H1 (cell line): ENCODE measurements at regions not wholly inside any gene's neighbourhood (a gene's known extent, or its start where the extent isn't known, plus 50 kb on each side); places are given as distances from the start of the nearest gene placed in this dataset.

ENCODE experiments used
- CTCF ChIA-PET: fragments of 300-600 bp; sonication (Branson Sonifier 250); formaldehyde crosslinking; loops from one replicate; lab custom pipeline; 2021; ENCODE audit not compliant: partially characterized antibody; lab: Charles Lee
- POLR2A ChIA-PET: fragments of 300-600 bp; sonication (Branson Sonifier 250); formaldehyde crosslinking; loops from one replicate; lab custom pipeline; 2021; ENCODE audit warnings: inconsistent platforms; ENCODE audit not compliant: partially characterized antibody; lab: Charles Lee
- DNase-seq, 2 experiments: peaks; one replicate each; pipeline versions ENCODE4 v3.0.0 to v3.0.0-alpha.2; 2010 to 2022; ENCODE audit warnings: low spot score in 2 of 2, low read depth in 1 of 2, mixed read lengths in 1 of 2
- FAIRE-seq: peaks from 2 replicates; lab custom pipeline; 2011; peaks lifted over from hg19 to GRCh38; lab: Jason Lieb, UNC
- H2AFZ ChIP-seq: 2 replicates; pipeline ENCODE4 v1.8.1; 2012; ENCODE audit warnings: low read length, inconsistent platforms
- H2AK5ac ChIP-seq: 2 replicates; pipeline ENCODE4 v1.6.1; 2013; ENCODE audit warnings: low read depth, low read length
- H2BK120ac ChIP-seq: replicated peaks from 2 replicates; pipeline ENCODE3; 2013; ENCODE audit warnings: low read depth, low read length, inconsistent platforms
- H2BK12ac ChIP-seq: 2 replicates; pipeline ENCODE4 v1.6.1; 2013; ENCODE audit warnings: low read depth, low read length
- H2BK15ac ChIP-seq: 2 replicates; pipeline ENCODE4 v1.6.1; 2013; ENCODE audit warnings: low read length
- H2BK20ac ChIP-seq: 2 replicates; pipeline ENCODE4 v1.6.1; 2013; ENCODE audit warnings: low read length
- H2BK5ac ChIP-seq: 2 replicates; pipeline ENCODE4 v1.6.1; 2013; ENCODE audit warnings: low read depth, low read length
- H3K14ac ChIP-seq: 2 replicates; pipeline ENCODE4 v1.6.1; 2013; ENCODE audit warnings: inconsistent platforms; ENCODE audit not compliant: insufficient read length
- H3K18ac ChIP-seq: 2 replicates; pipeline ENCODE4 v1.6.1; 2013; ENCODE audit warnings: low read length; ENCODE audit errors: extremely low read depth
- H3K23ac ChIP-seq: 2 replicates; pipeline ENCODE4 v1.6.1; 2013; ENCODE audit warnings: inconsistent platforms; ENCODE audit not compliant: insufficient read length
- H3K23me2 ChIP-seq: 2 replicates; pipeline ENCODE4 v1.6.1; 2013; ENCODE audit warnings: low read depth, low read length
- H3K27ac ChIP-seq: 2 replicates; pipeline ENCODE4 v1.6.1; 2011; ENCODE audit warnings: low read depth, low read length, inconsistent platforms
- H3K27me3 ChIP-seq, 4 experiments: replicated peaks in 1 of 4; 1 replicate in 1 of 4; 2 replicates in 3 of 4; pipeline versions ENCODE4 v1.6.1 to v1.8.1; 2011 to 2013; ENCODE audit warnings: low read length in 3 of 4, mild to moderate bottlenecking in 3 of 4, inconsistent platforms in 2 of 4, mixed read lengths in 2 of 4, moderate library complexity in 1 of 4; ENCODE audit not compliant: control insufficient read depth in 3 of 4, insufficient read depth in 3 of 4; ENCODE audit errors: extremely low read depth in 1 of 4
- H3K36me3 ChIP-seq, 4 experiments: 2 replicates each; pipeline versions ENCODE4 v1.6.1 to v1.8.1; 2011 to 2013; ENCODE audit warnings: mild to moderate bottlenecking in 4 of 4, low read length in 3 of 4, moderate library complexity in 2 of 4, control low read depth in 1 of 4, inconsistent platforms in 1 of 4; ENCODE audit not compliant: insufficient read depth in 4 of 4, control insufficient read depth in 2 of 4
- H3K4ac ChIP-seq: replicated peaks from 2 replicates; pipeline ENCODE3; 2013; ENCODE audit warnings: low read length, low read depth, mixed read lengths, inconsistent platforms; ENCODE audit not compliant: insufficient read length
- H3K4me1 ChIP-seq, 4 experiments: replicated peaks in 1 of 4; 1 replicate in 1 of 4; 2 replicates in 3 of 4; pipeline versions ENCODE4 v1.6.1 to v1.8.1; 2011 to 2013; ENCODE audit warnings: low read length in 3 of 4, inconsistent platforms in 2 of 4, mixed read lengths in 1 of 4; ENCODE audit not compliant: insufficient read depth in 4 of 4, control insufficient read depth in 3 of 4
- H3K4me2 ChIP-seq, 2 experiments: 2 replicates each; pipeline versions ENCODE4 v1.6.1 to v1.8.1; 2011 to 2013; ENCODE audit warnings: low read depth in 2 of 2, low read length in 2 of 2, control low read depth in 1 of 2, inconsistent platforms in 1 of 2, mild to moderate bottlenecking in 1 of 2; ENCODE audit not compliant: insufficient read depth in 1 of 2
- H3K4me3 ChIP-seq, 4 experiments: fragments of 200-600, 300-600 bp in 1 of 4; sonication (generic), shearing (Covaris generic), sonication (Bioruptor Twin) in 1 of 4; 2 replicates each; pipeline versions ENCODE4 v1.5.1 to v1.8.1; 2011 to 2016; ENCODE audit warnings: low read length in 4 of 4, low read depth in 3 of 4, control low read depth in 2 of 4, inconsistent platforms in 2 of 4, mild to moderate bottlenecking in 2 of 4, mixed read lengths in 1 of 4, moderate library complexity in 1 of 4; ENCODE audit not compliant: insufficient read depth in 2 of 4; ENCODE audit errors: extremely low read depth in 1 of 4
- H3K56ac ChIP-seq: replicated peaks from 2 replicates; pipeline ENCODE3; 2013; ENCODE audit warnings: low read depth, mild to moderate bottlenecking, mixed read lengths, low read length, inconsistent platforms; ENCODE audit not compliant: insufficient read length
- H3K79me1 ChIP-seq: 2 replicates; pipeline ENCODE4 v1.6.1; 2013; ENCODE audit warnings: low read depth, low read length, control low read depth
- H3K79me2 ChIP-seq, 2 experiments: 2 replicates each; pipeline versions ENCODE4 v1.6.1 to v1.8.1; 2012 to 2013; ENCODE audit warnings: low read length in 2 of 2, mild to moderate bottlenecking in 2 of 2, inconsistent platforms in 1 of 2; ENCODE audit not compliant: insufficient read depth in 2 of 2, control insufficient read depth in 1 of 2
- H3K9ac ChIP-seq, 4 experiments: replicated peaks in 1 of 4; 1 replicate in 1 of 4; 2 replicates in 3 of 4; pipeline versions ENCODE4 v1.6.1 to v1.8.1; 2011 to 2013; ENCODE audit warnings: low read depth in 3 of 4, low read length in 3 of 4, control low read depth in 2 of 4, mild to moderate bottlenecking in 2 of 4, moderate library complexity in 2 of 4, inconsistent platforms in 1 of 4; ENCODE audit errors: extremely low read depth in 1 of 4
- H3K9me3 ChIP-seq, 2 experiments: 2 replicates each; pipeline versions ENCODE4 v1.6.1 to v1.8.1; 2012 to 2013; ENCODE audit warnings: mild to moderate bottlenecking in 2 of 2, moderate library complexity in 2 of 2, control low read depth in 1 of 2, inconsistent platforms in 1 of 2, low read depth in 1 of 2, low read length in 1 of 2, mixed read lengths in 1 of 2; ENCODE audit not compliant: insufficient read depth in 2 of 2
- H4K20me1 ChIP-seq, 2 experiments: replicated peaks in 1 of 2; 2 replicates each; pipeline versions ENCODE3 to v1.8.1; 2011 to 2013; ENCODE audit warnings: inconsistent platforms in 2 of 2, low read length in 2 of 2, mild to moderate bottlenecking in 1 of 2; ENCODE audit not compliant: insufficient read depth in 2 of 2, control insufficient read depth in 1 of 2
- H4K5ac ChIP-seq: 2 replicates; pipeline ENCODE4 v1.6.1; 2013; ENCODE audit warnings: low read length, low read depth, mixed read lengths, inconsistent platforms; ENCODE audit not compliant: insufficient read length
- H4K8ac ChIP-seq: 2 replicates; pipeline ENCODE4 v1.8.0; 2013; ENCODE audit warnings: mild to moderate bottlenecking, moderate library complexity, low read length, inconsistent platforms; ENCODE audit not compliant: insufficient read depth; ENCODE audit errors: extremely low read depth
- H4K91ac ChIP-seq: replicated peaks from 2 replicates; pipeline ENCODE3; 2013; ENCODE audit warnings: low read length, mixed read lengths, inconsistent platforms; ENCODE audit not compliant: insufficient read length
- ASH2L ChIP-seq: fragments of 200-600, 300-600 bp; sonication (generic); IDR thresholded peaks from one replicate; pipeline ENCODE4 v1.7.1; 2017; ENCODE audit warnings: low read length
- BCL11A ChIP-seq, 2 experiments: IDR thresholded peaks; one replicate each; pipeline ENCODE4 v1.6.1; 2011; ENCODE audit warnings: low read depth in 2 of 2, low read length in 2 of 2, mild to moderate bottlenecking in 2 of 2
- CHD2 ChIP-seq: IDR thresholded peaks from 2 replicates; pipeline ENCODE4 v1.6.1; 2012; ENCODE audit warnings: low read length, improper control_type of control experiment
- KDM4A ChIP-seq: IDR thresholded peaks from one replicate; pipeline ENCODE4 v1.7.1; 2012; ENCODE audit warnings: low read depth, mild to moderate bottlenecking, moderate library complexity, low read length, inconsistent platforms; ENCODE audit not compliant: severe bottlenecking
- POLR2A ChIP-seq, 2 experiments: IDR thresholded peaks; 1 replicate in 1 of 2; 2 replicates in 1 of 2; pipeline ENCODE4 v1.6.1; 2011; ENCODE audit warnings: low read depth in 2 of 2, low read length in 2 of 2, mild to moderate bottlenecking in 2 of 2; ENCODE audit errors: control extremely low read depth in 1 of 2
- TEAD4 ChIP-seq: IDR thresholded peaks from 2 replicates; pipeline ENCODE4 v1.6.1; 2012; ENCODE audit warnings: low read depth, low read length, inconsistent platforms, mixed read lengths
- YY1 ChIP-seq: IDR thresholded peaks from 2 replicates; pipeline ENCODE4 v1.6.1; 2011; ENCODE audit warnings: low read depth, mild to moderate bottlenecking, low read length
- WGBS, 2 experiments: shearing (Covaris generic) in 1 of 2; methylation state at CpG; one replicate each; pipeline versions ENCODE4 v1.1.6 to v1.1.7; 2013 to 2015; ENCODE audit warnings: low lambda C conversion rate in 2 of 2, mixed read lengths in 2 of 2, inconsistent platforms in 1 of 2, low coverage in 1 of 2, missing lambda C conversion rate in 1 of 2; ENCODE audit not compliant: insufficient replicate concordance in 2 of 2, insufficient coverage in 1 of 2, insufficient read length in 1 of 2; ENCODE audit errors: extremely low coverage in 1 of 2, missing lambda C conversion rate in 1 of 2; 5-methylcytosine and 5-hydroxymethylcytosine counted together

DNA sequence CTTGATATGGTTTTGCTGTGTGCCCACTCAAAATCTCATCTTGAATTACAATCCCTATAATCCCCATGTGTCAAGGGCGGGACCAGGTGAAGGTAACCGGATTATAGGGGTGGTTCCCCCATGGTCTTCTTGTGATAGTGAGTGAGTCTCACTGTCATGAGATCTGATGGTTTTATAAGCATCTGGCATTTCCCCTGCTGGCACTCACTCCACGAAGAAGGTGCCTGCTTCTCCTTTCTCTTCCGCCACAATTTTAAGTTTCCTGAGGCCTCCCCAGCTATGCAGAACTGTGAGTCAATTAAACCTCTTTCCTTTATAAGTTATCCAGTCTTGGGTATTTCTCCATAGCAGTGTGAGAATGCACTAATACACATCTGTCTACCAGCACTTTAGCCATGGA, 109.5 kb upstream of the SDK1 start:
- H2BK15ac ChIP-seq = no peak overlapping the region
- no peak overlapping the region for H3K14ac ChIP-seq
- no peak for TF ChIP-seq ASH2L
- TF ChIP-seq KDM4A = no peak
- no peak for TF ChIP-seq TEAD4
- TF ChIP-seq YY1 = no peak
- no peak for TF ChIP-seq CHD2
- no peak for TF ChIP-seq POLR2A (IDR thresholded peaks at IDR 0.05; ENCODE audit: control extremely low read depth in 1 of 2, low read depth in 2 of 2, low read length in 2 of 2)
- no peak for TF ChIP-seq BCL11A (IDR thresholded peaks at IDR 0.05; ENCODE audit: low read depth in 2 of 2, low read length in 2 of 2)
- no peak overlapping the region for H3K18ac ChIP-seq
- no peak overlapping the region for H2BK5ac ChIP-seq
- FAIRE-seq (no peak), DNase-seq (no peak)
- ChIA-PET CTCF (no interaction called here), POLR2A (no interaction called here)
- no peak overlapping the region for H3K27ac ChIP-seq
- H3K4me1 ChIP-seq = peaks cover 2 to 18% (median 11%) of the 10 kb centered on the region in 4 experiments; a peak in 5 of 7 replicates
- no peak overlapping the region for H4K91ac ChIP-seq
- no peak overlapping the region for H3K56ac ChIP-seq
- H2BK12ac ChIP-seq = no peak overlapping the region
- no peaks in the 10 kb centered on the region for H4K20me1 ChIP-seq
- H3K27me3 ChIP-seq = no peaks in the 10 kb centered on the region
- H2AFZ ChIP-seq = no peak overlapping the region
- H3K79me2 ChIP-seq = no peaks in the 10 kb centered on the region
- no peak overlapping the region for H4K5ac ChIP-seq
- 0 out of 2 replicates have a peak overlapping the region, but pooled peaks have one; percentile 81 for H2BK20ac ChIP-seq
- no peaks in the 10 kb centered on the region for H3K23me2 ChIP-seq
- H2BK120ac ChIP-seq = no peak overlapping the region
- no peak overlapping the region for H3K9ac ChIP-seq
- no peak overlapping the region for H3K23ac ChIP-seq
- H3K36me3 ChIP-seq = no peaks in the 10 kb centered on the region
- no peak overlapping the region for H3K4me3 ChIP-seq
- H2AK5ac ChIP-seq = no peak overlapping the region; the same call in 1 of the 2 replicates
- no peak overlapping the region for H3K4ac ChIP-seq
- WGBS, 2 experiments = 86% methylated on average over 4 of the region's 4 CpGs; no CpG with 5 or more reads in 1 of the 2 experiments
- no peaks in the 10 kb centered on the region; the same call in 1 of the 2 replicates for H3K79me1 ChIP-seq
- no peak overlapping the region for H4K8ac ChIP-seq
- no peak overlapping the region for H3K4me2 ChIP-seq
- peaks cover 0 to 8% of the 10 kb centered on the region in 2 experiments; a peak in 1 of 4 replicates for H3K9me3 ChIP-seq
